SK-N-SH (cell line): ENCODE measurements at regions not wholly inside any gene's neighbourhood (a gene's known extent, or its start where the extent isn't known, plus 50 kb on each side); places are given as distances from the start of the nearest gene placed in this dataset.

Experiments
- CTCF ChIA-PET: fragments of 300-600, 350-600 bp; formaldehyde crosslinking; extraction: SDS; loops from one replicate; lab custom pipeline; 2021; lab: Yijun Ruan, JAX
- POLR2A ChIA-PET: fragments of 350-600 bp; sonication (Branson Sonifier 250); formaldehyde crosslinking; extraction: SDS; loops from one replicate; lab custom pipeline; 2020; ENCODE audit warnings: antibody characterized with exemption, inconsistent platforms; lab: Yijun Ruan, JAX
- DNase-seq: peaks from one replicate; pipeline ENCODE4 v3.0.0; 2012
- H2AFZ ChIP-seq: fragments of 200-600 bp; sonication (generic); 2 replicates; pipeline ENCODE4 v1.8.1; 2016; ENCODE audit warnings: antibody characterized with exemption, mild to moderate bottlenecking, low read depth
- H3F3A ChIP-seq: fragments of 200-600 bp; sonication (generic); replicated peaks from 2 replicates; pipeline ENCODE3; 2016; ENCODE audit warnings: antibody characterized with exemption, mild to moderate bottlenecking; ENCODE audit not compliant: insufficient read depth
- H3K27ac ChIP-seq, 2 experiments: fragments of 200-500 bp in 1 of 2; fragments of 200-600 bp in 1 of 2; sonication (Bioruptor generic) in 1 of 2; sonication (generic), shearing (Covaris generic) in 1 of 2; 2 replicates each; pipeline versions ENCODE4 v1.5.1 to v1.6.1; 2014 to 2016; ENCODE audit warnings: low read depth in 2 of 2, inconsistent platforms in 1 of 2, low read length in 1 of 2, mild to moderate bottlenecking in 1 of 2, mixed read lengths in 1 of 2
- H3K27me3 ChIP-seq: fragments of 200-600 bp; sonication (generic), shearing (Covaris generic); 2 replicates; pipeline ENCODE4 v1.6.1; 2016; ENCODE audit warnings: mixed run types; ENCODE audit not compliant: insufficient read depth
- H3K36me3 ChIP-seq, 2 experiments: fragments of 200-500 bp in 1 of 2; fragments of 200-600 bp in 1 of 2; sonication (Bioruptor generic) in 1 of 2; sonication (generic) in 1 of 2; replicated peaks in 1 of 2; 2 replicates each; pipeline versions ENCODE3 to v1.5.1; 2014 to 2016; ENCODE audit warnings: low read length in 1 of 2, mild to moderate bottlenecking in 1 of 2; ENCODE audit not compliant: insufficient read depth in 2 of 2, control insufficient read depth in 1 of 2
- H3K4me1 ChIP-seq, 2 experiments: fragments of 200-500 bp in 1 of 2; fragments of 200-600 bp in 1 of 2; sonication (Bioruptor generic) in 1 of 2; sonication (generic), shearing (Covaris generic) in 1 of 2; 2 replicates each; pipeline versions ENCODE4 v1.5.1 to v1.6.1; 2014 to 2016; ENCODE audit warnings: low read depth in 1 of 2, low read length in 1 of 2, mixed run types in 1 of 2; ENCODE audit not compliant: insufficient read depth in 2 of 2, control insufficient read depth in 1 of 2
- H3K4me2 ChIP-seq: fragments of 200-600 bp; sonication (generic), shearing (Covaris generic); 2 replicates; pipeline ENCODE4 v1.6.1; 2017; ENCODE audit warnings: mixed run types
- H3K4me3 ChIP-seq, 2 experiments: fragments of 200-500 bp in 1 of 2; fragments of 200-600 bp in 1 of 2; sonication (Bioruptor generic) in 1 of 2; sonication (generic), shearing (Covaris generic) in 1 of 2; 2 replicates each; pipeline versions ENCODE4 v1.5.1 to v1.8.1; 2014 to 2016; ENCODE audit warnings: low read depth in 2 of 2, inconsistent platforms in 1 of 2, low read length in 1 of 2, mild to moderate bottlenecking in 1 of 2, mixed read lengths in 1 of 2, moderate library complexity in 1 of 2
- H3K79me2 ChIP-seq: fragments of 200-600 bp; sonication (generic); 2 replicates; pipeline ENCODE4 v1.8.1; 2017; ENCODE audit warnings: mild to moderate bottlenecking; ENCODE audit not compliant: insufficient read depth
- H3K9ac ChIP-seq: fragments of 200-600 bp; sonication (generic); 2 replicates; pipeline ENCODE4 v1.6.1; 2017; ENCODE audit warnings: mixed run types
- H3K9me2 ChIP-seq: fragments of 200-600 bp; sonication (generic); 2 replicates; pipeline ENCODE4 v1.6.1; 2017; ENCODE audit warnings: mixed run types
- H3K9me3 ChIP-seq: fragments of 200-600 bp; sonication (generic); 2 replicates; pipeline ENCODE4 v1.6.1; 2017; ENCODE audit warnings: mixed run types, mild to moderate bottlenecking, moderate library complexity
- H4K20me1 ChIP-seq: fragments of 200-600 bp; sonication (generic); 2 replicates; pipeline ENCODE4 v1.6.1; 2017; ENCODE audit warnings: mild to moderate bottlenecking, mixed run types; ENCODE audit not compliant: insufficient read depth
- CTCF ChIP-seq: fragments of 200-600 bp; sonication (generic); IDR thresholded peaks from 2 replicates; pipeline ENCODE4 v1.6.1; 2017; ENCODE audit warnings: antibody characterized with exemption, mild to moderate bottlenecking, moderate library complexity
- ELF1 ChIP-seq: IDR thresholded peaks from 2 replicates; pipeline ENCODE4 v1.4.0; 2012
- FOXJ3 ChIP-seq: sonication (generic); formaldehyde crosslinking; IDR thresholded peaks from 2 replicates; pipeline ENCODE4 v1.5.1; 2020; ENCODE audit warnings: mild to moderate bottlenecking, missing genetic modification reagents
- GATA2 ChIP-seq: sonication (generic); formaldehyde crosslinking; IDR thresholded peaks from 2 replicates; pipeline ENCODE4 v1.5.0; 2020; ENCODE audit warnings: mild to moderate bottlenecking, missing genetic modification reagents
- JUND ChIP-seq: IDR thresholded peaks from 2 replicates; pipeline ENCODE4 v1.4.0; 2012
- MAX ChIP-seq: IDR thresholded peaks from 2 replicates; pipeline ENCODE4 v1.4.0; 2012; ENCODE audit warnings: low read depth
- MXI1 ChIP-seq: IDR thresholded peaks from 2 replicates; pipeline ENCODE4 v1.6.1; 2012; ENCODE audit warnings: mild to moderate bottlenecking, low read depth, low read length, improper control_type of control experiment
- NFIC ChIP-seq: IDR thresholded peaks from 2 replicates; pipeline ENCODE4 v1.4.0; 2012; ENCODE audit warnings: borderline replicate concordance
- NRF1 ChIP-seq: IDR thresholded peaks from 2 replicates; pipeline ENCODE4 v1.6.1; 2012; ENCODE audit warnings: low read depth, mild to moderate bottlenecking, low read length
- POLR2AphosphoS5 ChIP-seq: IDR thresholded peaks from 2 replicates; pipeline ENCODE4 v1.6.1; 2012; ENCODE audit warnings: low read depth, low read length
- RAD21 ChIP-seq: IDR thresholded peaks from 2 replicates; pipeline ENCODE4 v1.6.1; 2012; ENCODE audit warnings: mild to moderate bottlenecking, low read length
- RFX5 ChIP-seq: IDR thresholded peaks from 2 replicates; pipeline ENCODE4 v1.6.1; 2012; ENCODE audit warnings: mild to moderate bottlenecking, improper control_type of control experiment, low read length
- SMC3 ChIP-seq: IDR thresholded peaks from 2 replicates; pipeline ENCODE4 v1.6.1; 2012; ENCODE audit warnings: low read depth, low read length, improper control_type of control experiment
- TAF1 ChIP-seq: IDR thresholded peaks from 2 replicates; pipeline ENCODE4 v1.6.1; 2012; ENCODE audit warnings: low read depth, mild to moderate bottlenecking, low read length, moderate library complexity, borderline replicate concordance
- TCF12 ChIP-seq: IDR thresholded peaks from 2 replicates; pipeline ENCODE4 v1.4.0; 2012
- TEAD4 ChIP-seq: IDR thresholded peaks from 2 replicates; pipeline ENCODE4 v1.4.0; 2012; ENCODE audit warnings: mild to moderate bottlenecking, borderline replicate concordance; ENCODE audit not compliant: insufficient read depth
- ZBTB33 ChIP-seq: IDR thresholded peaks from 2 replicates; pipeline ENCODE4 v1.4.0; 2012; ENCODE audit warnings: low read depth, borderline replicate concordance
- WGBS: methylation state at CpG from one replicate; pipeline ENCODE4 v1.1.6; 2017; ENCODE audit warnings: low lambda C conversion rate; 5-methylcytosine and 5-hydroxymethylcytosine counted together
- TF ChIP-seq, protein P1 (sequence below): fragments of 150-350 bp; IDR thresholded peaks from 2 replicates; pipeline ENCODE4 v1.6.1; 2017; ENCODE audit warnings: antibody characterized with exemption, low read length, low read depth, borderline replicate concordance
- TF ChIP-seq, protein P2 (sequence below): IDR thresholded peaks from 2 replicates; pipeline ENCODE4 v1.4.0; 2012; ENCODE audit warnings: low read depth, borderline replicate concordance

DNA sequence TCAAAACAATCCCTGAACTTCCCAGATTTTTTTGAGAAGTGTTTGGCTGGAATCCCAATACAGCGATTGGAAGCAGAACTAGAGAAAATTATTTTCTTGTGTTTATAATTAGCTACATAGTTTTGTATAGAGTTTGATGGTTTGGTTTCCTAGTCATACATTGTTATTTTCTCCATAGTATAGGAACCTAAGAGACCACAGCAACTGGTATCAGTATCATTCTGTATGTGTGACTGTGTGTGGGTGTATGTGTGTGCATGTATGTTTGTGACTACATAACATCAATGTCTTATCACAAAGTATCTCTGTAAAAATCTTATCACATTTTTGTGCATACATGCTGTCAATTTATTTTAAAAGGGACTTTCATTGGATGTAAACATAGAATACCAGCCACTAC, 780.5 kb downstream of the MRPL39 start:
- no peak for DNase-seq
- Histone ChIP-seq H3K9me2 (no peaks in the 10 kb centered on the region), H3K9me3 (no peaks in the 10 kb centered on the region), H3K4me2 (no peak overlapping the region), H3K79me2 (no peaks in the 10 kb centered on the region), H3K4me3 (no peak overlapping the region), H3K27me3 (no peaks in the 10 kb centered on the region), H4K20me1 (no peaks in the 10 kb centered on the region), H3F3A (no peaks in the 10 kb centered on the region), H3K36me3 (no peaks in the 10 kb centered on the region), H3K9ac (no peak overlapping the region), H3K4me1 (peaks cover 0 to 18% of the 10 kb centered on the region in 2 experiments; a peak in 2 of 4 replicates), H3K27ac (no peak overlapping the region), H2AFZ (no peak overlapping the region)
- CTCF ChIA-PET: no interaction called here
- no peak for TF ChIP-seq MAX
- TF ChIP-seq TEAD4: no peak
- no peak for TF ChIP-seq POLR2AphosphoS5
- no peak for TF ChIP-seq ELF1
- no peak for TF ChIP-seq NRF1
- TF ChIP-seq FOXJ3 (CRISPR knock-in tag): no peak
- TF ChIP-seq JUND: no peak
- TF ChIP-seq NFIC: no peak
- no peak for TF ChIP-seq RAD21
- TF ChIP-seq, protein P1, sequence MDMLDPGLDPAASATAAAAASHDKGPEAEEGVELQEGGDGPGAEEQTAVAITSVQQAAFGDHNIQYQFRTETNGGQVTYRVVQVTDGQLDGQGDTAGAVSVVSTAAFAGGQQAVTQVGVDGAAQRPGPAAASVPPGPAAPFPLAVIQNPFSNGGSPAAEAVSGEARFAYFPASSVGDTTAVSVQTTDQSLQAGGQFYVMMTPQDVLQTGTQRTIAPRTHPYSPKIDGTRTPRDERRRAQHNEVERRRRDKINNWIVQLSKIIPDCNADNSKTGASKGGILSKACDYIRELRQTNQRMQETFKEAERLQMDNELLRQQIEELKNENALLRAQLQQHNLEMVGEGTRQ: no peak
- TF ChIP-seq MXI1: no peak
- TF ChIP-seq, protein P2, sequence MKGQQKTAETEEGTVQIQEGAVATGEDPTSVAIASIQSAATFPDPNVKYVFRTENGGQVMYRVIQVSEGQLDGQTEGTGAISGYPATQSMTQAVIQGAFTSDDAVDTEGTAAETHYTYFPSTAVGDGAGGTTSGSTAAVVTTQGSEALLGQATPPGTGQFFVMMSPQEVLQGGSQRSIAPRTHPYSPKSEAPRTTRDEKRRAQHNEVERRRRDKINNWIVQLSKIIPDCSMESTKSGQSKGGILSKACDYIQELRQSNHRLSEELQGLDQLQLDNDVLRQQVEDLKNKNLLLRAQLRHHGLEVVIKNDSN: no peak
- TF ChIP-seq TCF12: no peak
- TF ChIP-seq GATA2 (CRISPR knock-in tag): no peak
- no peak for TF ChIP-seq CTCF
- TF ChIP-seq TAF1: no peak
- TF ChIP-seq RFX5: no peak
- TF ChIP-seq SMC3: no peak
- no peak for TF ChIP-seq ZBTB33
- WGBS: 58% methylated on average over 1 of the region's 1 CpG
- POLR2A ChIA-PET: no interaction called here
